Activated T-helper 17 cell treated with anti-CD3 and anti-CD28 coated beads, Interleukin-2, amount 50 U/mL, for 72 hours (primary cell): ENCODE measurements at regions not wholly inside any gene's neighbourhood (a gene's known extent, or its start where the extent isn't known, plus 50 kb on each side); places are given as distances from the start of the nearest gene placed in this dataset.

Experiments used
- ATAC-seq: fragments of 150-1000 bp; cut with Tn5 transposase; replicated peaks from 2 replicates; pipeline ENCODE4 v1.10.0; 2021; ENCODE audit warnings: mild to moderate bottlenecking, moderate library complexity
- H3K27ac Mint-ChIP-seq: one replicate; pipeline ENCODE4 v1.8.0; 2022; ENCODE audit warnings: mixed read lengths
- H3K27me3 Mint-ChIP-seq: one replicate; pipeline ENCODE4 v1.8.0; 2022; ENCODE audit warnings: mixed read lengths
- H3K36me3 Mint-ChIP-seq: one replicate; pipeline ENCODE4 v1.8.0; 2022; ENCODE audit warnings: low read depth, mild to moderate bottlenecking, mixed read lengths
- H3K4me1 Mint-ChIP-seq: one replicate; pipeline ENCODE4 v1.8.0; 2022; ENCODE audit warnings: mixed read lengths
- H3K4me3 Mint-ChIP-seq: one replicate; pipeline ENCODE4 v1.8.0; 2022; ENCODE audit warnings: mild to moderate bottlenecking, mixed read lengths
- H3K9me3 Mint-ChIP-seq: one replicate; pipeline ENCODE4 v1.8.0; 2022; ENCODE audit warnings: mixed read lengths

- no peak for ATAC-seq
These were observed 73.8 kb upstream of the CPLX2 start for GRCh38 chr5:175797521-175798038.

GRCh38 chr5:175798626-175799025 lies 72.8 kb upstream of the CPLX2 start:
- H3K36me3 Mint-ChIP-seq, result no peaks in the 10 kb centered on the region
- H3K4me1 Mint-ChIP-seq, result peaks cover 5% of the 10 kb centered on the region
- no peak for ATAC-seq
- peaks cover 4% of the 10 kb centered on the region for H3K9me3 Mint-ChIP-seq
- no peak overlapping the region for H3K27ac Mint-ChIP-seq
- no peak overlapping the region for H3K4me3 Mint-ChIP-seq
- peaks cover 56% of the 10 kb centered on the region for H3K27me3 Mint-ChIP-seq

More at GRCh38 chr5:175797521-175798038, 73.8 kb upstream of the CPLX2 start:
- Mint-ChIP-seq H3K9me3 (peaks cover 4% of the 10 kb centered on the region), H3K27me3 (peaks cover 53% of the 10 kb centered on the region), H3K27ac (no peak overlapping the region), H3K36me3 (no peaks in the 10 kb centered on the region), H3K4me3 (peak overlapping the region; percentile 41), H3K4me1 (peaks cover 5% of the 10 kb centered on the region)

GRCh38 chr5:175800656-175801081 lies 70.7 kb upstream of the CPLX2 start:
- Mint-ChIP-seq H3K36me3 (no peaks in the 10 kb centered on the region), H3K4me3 (no peak overlapping the region), H3K27me3 (peaks cover 49% of the 10 kb centered on the region), H3K9me3 (peaks cover 3% of the 10 kb centered on the region), H3K27ac (no peak overlapping the region), H3K4me1 (peaks cover 5% of the 10 kb centered on the region)
- no peak for ATAC-seq

- Mint-ChIP-seq H3K9me3 (no peaks in the 10 kb centered on the region), H3K4me1 (peaks cover 5% of the 10 kb centered on the region), H3K27ac (no peak overlapping the region), H3K4me3 (no peak overlapping the region), H3K36me3 (no peaks in the 10 kb centered on the region), H3K27me3 (peaks cover 56% of the 10 kb centered on the region)
- no peak for ATAC-seq
These were observed 69.0 kb upstream of the CPLX2 start for GRCh38 chr5:175802361-175802760.

GRCh38 chr5:175803254-175803653 lies 68.1 kb upstream of the CPLX2 start:
- Mint-ChIP-seq H3K4me1 (peaks cover 1% of the 10 kb centered on the region), H3K27ac (no peak overlapping the region), H3K27me3 (peaks cover 55% of the 10 kb centered on the region), H3K36me3 (no peaks in the 10 kb centered on the region), H3K9me3 (no peaks in the 10 kb centered on the region), H3K4me3 (no peak overlapping the region)
- ATAC-seq, result no peak

GRCh38 chr5:175803736-175804454 lies 67.5 kb upstream of the CPLX2 start:
- Mint-ChIP-seq H3K27ac (no peak overlapping the region), H3K36me3 (no peaks in the 10 kb centered on the region), H3K27me3 (peaks cover 50% of the 10 kb centered on the region)

GRCh38 chr5:175805256-175806011 lies 65.9 kb upstream of the CPLX2 start:
- Mint-ChIP-seq H3K4me3 (no peak overlapping the region), H3K4me1 (no peaks in the 10 kb centered on the region), H3K9me3 (no peaks in the 10 kb centered on the region), H3K27me3 (peaks cover 55% of the 10 kb centered on the region), H3K27ac (no peak overlapping the region), H3K36me3 (no peaks in the 10 kb centered on the region)
- no peak for ATAC-seq

More at GRCh38 chr5:175803736-175804454, 67.5 kb upstream of the CPLX2 start:
- no peaks in the 10 kb centered on the region for H3K4me1 Mint-ChIP-seq
- no peak overlapping the region for H3K4me3 Mint-ChIP-seq
- H3K9me3 Mint-ChIP-seq, result no peaks in the 10 kb centered on the region
- no peak for ATAC-seq

GRCh38 chr5:175808711-175809110 lies 62.7 kb upstream of the CPLX2 start:
- no peak for ATAC-seq
- H3K36me3 Mint-ChIP-seq, result no peaks in the 10 kb centered on the region
- peaks cover 44% of the 10 kb centered on the region for H3K27me3 Mint-ChIP-seq
- H3K9me3 Mint-ChIP-seq, result no peaks in the 10 kb centered on the region
- no peak overlapping the region for H3K4me3 Mint-ChIP-seq
- no peaks in the 10 kb centered on the region for H3K4me1 Mint-ChIP-seq
- no peak overlapping the region for H3K27ac Mint-ChIP-seq

- no peak for ATAC-seq
- no peaks in the 10 kb centered on the region for H3K4me1 Mint-ChIP-seq
- no peaks in the 10 kb centered on the region for H3K36me3 Mint-ChIP-seq
- no peak overlapping the region for H3K4me3 Mint-ChIP-seq
- no peak overlapping the region for H3K27ac Mint-ChIP-seq
- H3K27me3 Mint-ChIP-seq, result peaks cover 41% of the 10 kb centered on the region
- no peaks in the 10 kb centered on the region for H3K9me3 Mint-ChIP-seq
These were observed 61.8 kb upstream of the CPLX2 start for GRCh38 chr5:175809531-175810121.

GRCh38 chr5:175810457-175810856 lies 60.9 kb upstream of the CPLX2 start:
- Mint-ChIP-seq H3K4me3 (no peak overlapping the region), H3K36me3 (no peaks in the 10 kb centered on the region), H3K4me1 (no peaks in the 10 kb centered on the region), H3K27me3 (peaks cover 39% of the 10 kb centered on the region), H3K9me3 (no peaks in the 10 kb centered on the region), H3K27ac (no peak overlapping the region)
- ATAC-seq, result no peak

- H3K36me3 Mint-ChIP-seq, result no peaks in the 10 kb centered on the region
- peaks cover 32% of the 10 kb centered on the region for H3K27me3 Mint-ChIP-seq
- no peaks in the 10 kb centered on the region for H3K4me1 Mint-ChIP-seq
- no peak overlapping the region for H3K4me3 Mint-ChIP-seq
- H3K9me3 Mint-ChIP-seq, result no peaks in the 10 kb centered on the region
- H3K27ac Mint-ChIP-seq, result no peak overlapping the region
- ATAC-seq, result no peak
These were observed 59.8 kb upstream of the CPLX2 start for GRCh38 chr5:175811589-175811988.

- no peak overlapping the region for H3K4me3 Mint-ChIP-seq
- H3K9me3 Mint-ChIP-seq, result no peaks in the 10 kb centered on the region
- no peak for ATAC-seq
- H3K4me1 Mint-ChIP-seq, result no peaks in the 10 kb centered on the region
- peaks cover 18% of the 10 kb centered on the region for H3K27me3 Mint-ChIP-seq
- no peak overlapping the region for H3K27ac Mint-ChIP-seq
- no peaks in the 10 kb centered on the region for H3K36me3 Mint-ChIP-seq
These were observed 57.3 kb upstream of the CPLX2 start for GRCh38 chr5:175813943-175814630.

- peaks cover 14% of the 10 kb centered on the region for H3K27me3 Mint-ChIP-seq
- H3K36me3 Mint-ChIP-seq, result no peaks in the 10 kb centered on the region
- H3K4me3 Mint-ChIP-seq, result no peak overlapping the region
- H3K9me3 Mint-ChIP-seq, result no peaks in the 10 kb centered on the region
- no peaks in the 10 kb centered on the region for H3K4me1 Mint-ChIP-seq
- no peak overlapping the region for H3K27ac Mint-ChIP-seq
- ATAC-seq, result no peak
These were observed 56.7 kb upstream of the CPLX2 start for GRCh38 chr5:175814691-175815090.
